Posterior vena cava (tissue), 2 donors: ENCODE measurements at regions not wholly inside any gene's neighbourhood (a gene's known extent, or its start where the extent isn't known, plus 50 kb on each side); places are given as distances from the start of the nearest gene placed in this dataset.
"Not testable (repeated sequence)": the region's sequence is repeated elsewhere in the genome, so short reads cannot be mapped to it uniquely, and the experiment has no call there.

Experiments
- DNase-seq: peaks from one replicate; pipeline ENCODE4 v3.0.0-alpha.2; 2020; ENCODE audit warnings: low spot score
- intact Hi-C, 2 donors: fragments of 100-400 bp; cut with DNase I; formaldehyde crosslinking; loops; one replicate each; pipeline versions ENCODE4 v1.14.1 to v1.14.2; 2022 to 2023
- donor health status: DM: yes; HTN: yes; CAD: no.
- donor health status: DM: yes; HTN: yes; CAD: no.

GRCh38 chr4:114223580-114223979 lies 244.1 kb upstream of the ARSJ start:
- no peak for DNase-seq

GRCh38 chr4:114225436-114225835 lies 246.0 kb upstream of the ARSJ start:
- intact Hi-C loops, result no loop called here
- DNase-seq, result no peak

More at GRCh38 chr4:114223580-114223979, 244.1 kb upstream of the ARSJ start:
- intact Hi-C loops, result no loop called here

- DNase-seq, result no peak
- intact Hi-C loops, result no loop called here
These were observed 246.7 kb upstream of the ARSJ start for GRCh38 chr4:114226179-114226578.

GRCh38 chr4:114226968-114227760 lies 247.7 kb upstream of the ARSJ start:
- intact Hi-C loops, result no loop called here
- no peak for DNase-seq

GRCh38 chr4:114229706-114230105 lies 250.3 kb upstream of the ARSJ start:
- DNase-seq, result no peak
- intact Hi-C loops, result no loop called here

- intact Hi-C loops, result no loop called here
These were observed 256.8 kb upstream of the ARSJ start for GRCh38 chr4:114236171-114236769.

GRCh38 chr4:114237997-114238396 lies 258.6 kb upstream of the ARSJ start:
- intact Hi-C loops, result no loop called here
- DNase-seq, result no peak

More at GRCh38 chr4:114236171-114236769, 256.8 kb upstream of the ARSJ start:
- no peak for DNase-seq

- intact Hi-C loops, result no loop called here
These were observed 270.1 kb upstream of the ARSJ start for GRCh38 chr4:114249561-114249960.

GRCh38 chr4:114249976-114250375 lies 270.5 kb upstream of the ARSJ start:
- DNase-seq, result no peak
- intact Hi-C loops, result no loop called here

More at GRCh38 chr4:114249561-114249960, 270.1 kb upstream of the ARSJ start:
- no peak for DNase-seq

- no peak for DNase-seq
- intact Hi-C loops, result no loop called here
These were observed 271.0 kb upstream of the ARSJ start for GRCh38 chr4:114250439-114250891.

- DNase-seq, result no peak
- intact Hi-C loops, result no loop called here
These were observed 271.6 kb upstream of the ARSJ start for GRCh38 chr4:114251020-114251419.

- DNase-seq, result no peak
- intact Hi-C loops, result no loop called here
These were observed 273.1 kb upstream of the ARSJ start for GRCh38 chr4:114252499-114252898.

- intact Hi-C loops, result no loop called here
- DNase-seq, result no peak
These were observed 278.1 kb upstream of the ARSJ start for GRCh38 chr4:114257501-114257900.

- intact Hi-C loops, DNase-seq: not testable (repeated sequence)
These were observed 283.0 kb upstream of the ARSJ start for GRCh38 chr4:114262421-114262820.

GRCh38 chr4:114263233-114263632 lies 283.8 kb upstream of the ARSJ start:
- DNase-seq, result no peak
- intact Hi-C loops, result no loop called here

- no peak for DNase-seq
- intact Hi-C loops, result no loop called here
These were observed 285.0 kb upstream of the ARSJ start for GRCh38 chr4:114264452-114264851.

GRCh38 chr4:114264877-114265291 lies 285.4 kb upstream of the ARSJ start:
- intact Hi-C loops, result no loop called here
- no peak for DNase-seq

- intact Hi-C loops, result no loop called here
- DNase-seq, result no peak
These were observed 285.9 kb upstream of the ARSJ start for GRCh38 chr4:114265342-114265741.

GRCh38 chr4:114267976-114268375 lies 288.5 kb upstream of the ARSJ start:
- DNase-seq, result no peak
- intact Hi-C loops, result no loop called here

GRCh38 chr4:114271031-114271430 lies 291.6 kb upstream of the ARSJ start:
- intact Hi-C loops, result no loop called here
- no peak for DNase-seq

- DNase-seq, result no peak
- intact Hi-C loops, result no loop called here
These were observed 292.8 kb upstream of the ARSJ start for GRCh38 chr4:114272226-114272625.
